Activated naive CD4-positive, alpha-beta T cell (primary cell): ENCODE measurements at regions not wholly inside any gene's neighbourhood (a gene's known extent, or its start where the extent isn't known, plus 50 kb on each side); places are given as distances from the start of the nearest gene placed in this dataset.

Experiments used
- DNase-seq, 4 experiments: peaks; one replicate each; lab custom pipeline; 2025; lab: John Stamatoyannopoulos, UW

DNA sequence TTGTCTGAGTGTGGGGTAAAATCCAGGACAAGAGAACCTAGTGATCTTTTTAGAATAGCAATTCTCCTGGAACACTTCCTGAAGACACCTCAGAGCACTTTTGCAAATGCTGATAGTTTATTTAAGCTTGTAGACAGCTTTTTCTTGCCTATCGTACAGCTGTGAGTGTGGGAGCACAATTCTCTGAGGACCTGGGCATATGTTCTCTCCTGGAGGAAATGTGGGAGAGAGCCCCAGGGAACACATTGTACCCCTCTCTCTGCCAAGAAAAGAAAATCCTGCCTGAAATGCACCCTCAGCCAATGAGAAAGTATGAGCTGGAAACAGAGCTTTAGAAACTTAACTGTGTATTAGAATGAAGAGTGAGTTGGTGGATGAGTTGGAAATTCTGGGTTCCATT lies 308.3 kb upstream of the SEMA6D start:
- no peak for DNase-seq

DNA sequence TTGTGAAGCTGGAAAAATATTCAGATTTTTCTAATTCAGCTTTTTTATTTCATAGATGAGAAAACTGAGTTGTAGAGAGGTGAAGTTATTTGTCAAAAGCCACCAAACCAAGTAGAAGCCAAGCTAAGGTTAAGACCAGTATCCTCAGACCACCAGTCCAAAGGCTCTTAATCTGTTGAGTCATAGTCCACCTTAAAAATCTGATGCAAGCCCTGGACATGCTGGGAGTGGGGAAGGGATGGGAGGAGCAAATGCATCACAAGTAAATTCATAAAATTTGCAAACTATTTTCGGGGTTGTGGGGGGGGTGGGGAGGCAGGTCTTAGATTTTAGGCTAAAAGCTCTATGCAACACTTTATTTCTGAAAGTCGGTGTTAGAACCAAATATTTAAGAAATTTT lies 307.7 kb upstream of the SEMA6D start:
- no peak for DNase-seq

DNA sequence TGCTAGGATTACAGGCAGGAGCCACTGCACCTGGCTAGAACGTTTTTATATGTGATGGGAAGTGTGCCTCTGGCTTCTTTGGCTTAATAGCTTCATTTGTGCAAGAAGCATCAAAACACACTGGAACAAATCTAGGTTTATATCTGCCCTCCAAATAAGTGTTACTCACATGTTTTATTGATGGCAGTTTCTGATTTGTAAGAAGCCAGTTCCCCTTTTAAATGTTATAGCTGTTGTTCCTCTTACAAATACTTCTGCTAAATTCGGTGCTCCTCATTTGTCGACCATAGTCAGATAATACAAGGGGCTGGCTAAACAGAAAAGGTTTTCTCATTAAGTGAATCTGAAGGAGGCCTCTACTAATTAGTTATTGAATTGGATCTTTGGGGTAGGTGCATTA lies 307.1 kb upstream of the SEMA6D start:
- DNase-seq: no peak

DNA sequence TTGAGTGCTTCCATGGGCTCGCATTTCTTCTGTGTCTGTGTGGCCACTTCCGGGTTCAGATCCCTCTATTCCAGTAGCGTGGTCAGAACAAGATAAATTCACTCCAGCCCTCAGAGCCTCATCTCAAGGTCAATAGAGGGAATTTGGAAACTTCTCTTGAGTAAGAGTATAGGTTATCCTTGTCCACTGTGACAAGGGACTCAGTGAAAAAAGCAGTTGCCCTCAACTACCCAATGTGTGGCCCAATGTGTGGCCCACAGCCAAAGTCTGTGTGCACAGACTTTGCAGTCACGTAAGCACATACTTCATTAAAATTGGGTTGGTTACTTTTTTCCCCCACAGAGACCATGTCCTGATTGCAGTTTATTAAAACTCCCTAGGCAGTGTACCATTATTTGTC lies 305.6 kb upstream of the SEMA6D start:
- no peak for DNase-seq

DNA sequence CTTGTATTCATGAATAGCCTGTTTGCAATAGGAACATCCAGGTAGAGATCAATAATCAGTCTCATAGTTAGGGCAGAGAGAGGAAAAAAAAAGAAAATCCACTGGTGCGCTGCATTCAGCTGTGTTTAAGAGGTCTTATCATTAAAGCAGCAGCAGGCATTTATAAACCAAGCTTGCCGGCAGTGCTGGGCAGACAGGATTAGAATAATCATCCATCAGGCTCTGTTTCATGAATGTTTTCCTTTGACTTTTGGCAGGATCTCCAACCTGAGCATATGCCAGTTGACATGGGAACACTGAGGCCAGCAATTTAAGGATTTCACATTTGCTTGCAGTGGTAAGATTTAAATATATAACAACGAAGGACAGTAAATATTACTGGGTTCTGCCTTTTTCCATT lies 305.2 kb upstream of the SEMA6D start:
- no peak for DNase-seq

DNA sequence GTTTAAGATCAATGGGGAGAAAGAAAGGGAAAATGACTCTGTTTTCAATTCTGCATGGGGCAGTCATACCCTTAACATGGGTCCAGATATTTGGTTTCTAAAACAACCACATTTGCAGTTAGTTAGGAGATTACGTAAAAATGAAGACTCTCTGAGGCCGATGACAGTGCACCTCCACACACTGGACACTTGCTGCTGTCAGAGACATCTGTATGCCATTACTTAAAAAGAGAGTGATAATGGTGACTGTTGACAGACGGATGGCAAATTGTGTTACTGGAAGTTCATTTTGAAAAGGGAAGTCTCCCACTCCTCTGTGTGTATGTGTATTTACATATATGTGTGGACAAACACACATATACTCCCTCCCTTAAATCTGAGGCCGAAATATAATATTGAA lies 304.5 kb upstream of the SEMA6D start:
- no peak for DNase-seq

DNA sequence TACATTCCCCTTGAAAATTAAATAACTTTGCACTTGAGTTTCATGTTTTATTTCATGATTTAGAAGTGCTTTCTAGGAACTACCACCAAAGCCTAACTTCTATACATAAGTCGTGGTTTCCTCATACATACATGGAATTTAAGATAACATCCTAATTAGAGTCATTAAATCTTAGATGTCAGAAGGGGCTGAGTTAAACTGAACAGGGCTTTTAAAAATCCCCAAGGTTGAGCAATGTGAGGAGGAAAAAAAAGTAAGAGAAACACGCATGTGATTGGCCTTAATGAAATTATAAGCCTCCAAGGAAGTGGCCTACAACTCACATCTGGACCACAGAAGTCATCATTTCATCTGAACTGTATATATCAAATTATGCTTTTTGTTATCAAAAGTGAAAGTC lies 303.1 kb upstream of the SEMA6D start:
- DNase-seq: no peak

DNA sequence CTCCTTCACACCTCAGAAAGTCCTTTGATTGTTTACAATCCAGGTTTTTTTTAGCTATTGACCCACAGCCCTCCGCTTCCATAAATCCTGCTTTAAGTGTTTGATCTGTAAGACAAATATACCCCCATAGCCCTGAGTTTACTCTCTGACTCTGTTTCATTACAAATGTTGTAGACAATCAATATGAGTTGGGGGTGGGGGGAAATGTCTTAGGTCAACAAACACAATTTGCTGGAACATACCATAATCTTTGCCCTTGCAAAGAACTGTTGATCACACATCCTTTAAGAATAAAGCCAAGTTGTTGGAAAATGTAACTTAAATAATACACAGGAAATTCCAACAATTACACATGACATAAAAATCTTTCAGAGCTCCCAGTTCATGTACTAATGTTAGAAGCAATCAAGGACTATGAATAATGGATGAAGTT lies 301.8 kb upstream of the SEMA6D start:
- DNase-seq: no peak

DNA sequence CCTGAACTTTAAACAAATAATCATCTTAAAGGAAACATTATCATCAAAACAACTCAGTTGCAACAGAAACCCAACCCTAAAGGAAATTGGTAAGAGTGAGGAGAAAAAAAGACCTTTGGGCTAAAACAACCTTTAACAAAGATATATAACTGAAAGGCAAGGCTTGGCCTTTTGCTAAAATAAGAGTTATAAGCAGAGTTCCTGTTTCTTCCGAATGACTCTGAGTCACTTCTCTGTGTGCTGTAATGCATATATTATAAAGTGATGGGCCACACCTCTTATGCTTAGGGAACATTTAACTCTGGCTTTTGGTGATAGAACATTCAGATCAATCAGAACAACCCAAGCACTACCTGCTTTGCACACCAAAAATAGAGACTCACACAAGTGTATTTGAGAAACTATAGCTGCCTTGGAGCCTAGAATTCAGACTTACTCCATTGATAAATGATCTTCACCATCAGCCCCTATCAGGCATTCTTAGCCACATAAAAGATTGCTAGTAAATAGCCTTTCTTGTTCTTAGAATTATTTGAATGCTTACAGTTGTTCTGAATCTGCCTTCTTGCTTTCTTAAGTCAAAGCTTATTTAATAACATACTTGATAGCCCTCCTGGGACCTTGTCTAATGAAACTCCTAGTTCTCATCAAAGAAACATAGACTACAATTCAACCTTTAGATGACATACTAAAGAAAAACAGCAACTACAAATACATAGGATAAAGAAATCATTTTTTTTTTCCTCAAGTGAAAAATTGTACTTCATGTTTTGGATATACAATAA lies 294.2 kb upstream of the SEMA6D start:
- DNase-seq: no peak

DNA sequence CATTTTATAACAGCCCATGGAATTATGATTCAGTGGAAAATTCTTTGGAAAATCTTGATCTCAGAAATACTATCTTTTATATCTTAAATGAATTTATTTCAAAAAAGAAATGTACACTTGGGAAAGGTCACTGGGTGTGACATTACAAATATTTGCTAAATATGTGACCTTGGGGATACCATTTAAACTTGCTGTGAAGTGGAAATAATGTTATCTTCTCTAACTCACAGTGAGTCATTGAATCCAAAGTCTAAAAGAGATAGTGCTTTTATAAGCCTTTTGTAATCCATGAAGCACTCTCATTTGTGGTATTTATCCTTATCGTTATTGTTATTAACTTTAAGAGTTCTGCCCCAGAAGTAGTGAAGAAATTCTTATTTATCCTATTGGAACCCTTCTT lies 289.8 kb upstream of the SEMA6D start:
- no peak for DNase-seq

DNA sequence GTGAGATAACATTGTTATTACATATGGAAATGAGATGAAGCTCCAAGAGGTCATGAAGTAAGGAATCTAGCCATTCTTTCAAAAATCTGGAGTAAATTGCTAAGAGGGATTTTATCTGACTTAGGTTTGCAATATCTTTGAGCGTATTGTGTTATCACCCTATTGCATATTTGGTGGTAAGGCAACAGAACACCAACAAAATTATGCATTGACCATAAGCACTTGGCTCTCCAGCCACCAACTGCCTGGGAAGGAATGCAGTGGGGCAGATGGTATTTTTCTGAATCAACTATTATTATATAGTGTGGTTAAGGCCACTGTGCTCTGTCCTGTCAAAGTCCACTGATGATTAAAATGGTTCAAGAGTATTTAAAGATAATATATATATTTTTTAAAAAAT lies 287.9 kb upstream of the SEMA6D start:
- no peak for DNase-seq

DNA sequence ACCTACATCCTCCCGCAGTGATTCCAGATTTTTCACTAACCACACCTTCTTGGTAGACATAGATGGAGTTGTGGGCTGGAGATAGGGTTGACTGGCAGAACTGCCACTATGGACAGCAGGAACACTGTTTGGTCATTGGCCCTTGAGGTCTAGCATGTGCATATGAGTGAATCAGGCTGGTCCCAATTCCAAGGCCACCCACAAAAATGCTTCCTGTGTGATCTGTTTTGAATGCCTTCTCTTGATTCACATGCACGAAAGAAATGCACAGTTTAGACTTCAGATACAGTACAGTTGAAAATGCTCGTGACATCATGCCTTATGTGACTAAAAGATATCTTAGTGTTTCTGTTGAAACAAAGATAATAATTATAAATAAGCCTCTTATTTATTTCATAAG lies 285.8 kb upstream of the SEMA6D start:
- DNase-seq: no peak

DNA sequence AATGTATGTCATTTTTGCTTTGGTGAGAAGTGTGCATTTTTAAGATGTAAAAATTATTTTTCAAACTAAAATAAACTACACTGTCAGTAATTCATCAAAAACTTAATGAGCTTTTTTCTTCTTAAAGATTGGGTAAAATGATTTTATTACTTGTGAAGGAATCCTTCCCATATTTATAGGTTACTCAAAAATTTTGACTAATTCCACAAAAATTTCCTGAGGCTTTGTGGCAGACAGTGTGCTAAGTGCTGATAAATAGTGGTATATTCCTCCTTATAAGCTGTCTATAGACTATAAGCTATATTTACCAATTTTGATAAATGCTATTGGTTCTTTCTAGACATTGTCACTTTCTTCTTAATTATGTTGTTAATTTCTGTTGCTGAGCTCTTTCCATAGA lies 284.5 kb upstream of the SEMA6D start:
- no peak for DNase-seq

DNA sequence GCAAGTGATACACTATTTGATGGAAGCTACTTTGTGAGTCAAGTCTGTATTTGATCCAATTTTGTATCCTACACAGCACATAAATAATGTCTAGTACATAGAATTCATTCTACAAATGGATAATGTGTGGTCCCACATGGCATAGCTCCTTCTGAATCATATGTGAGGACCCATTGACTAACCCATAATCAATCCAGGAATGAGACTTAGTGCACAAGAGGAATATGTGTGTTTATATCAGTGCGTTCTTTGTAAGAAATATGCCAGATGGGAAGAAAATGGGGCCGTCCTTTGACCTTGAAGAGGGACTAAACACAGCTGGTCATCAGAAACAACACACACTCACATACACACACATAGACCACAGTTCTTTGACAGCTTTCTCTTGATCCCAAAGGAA lies 282.7 kb upstream of the SEMA6D start:
- no peak for DNase-seq

DNA sequence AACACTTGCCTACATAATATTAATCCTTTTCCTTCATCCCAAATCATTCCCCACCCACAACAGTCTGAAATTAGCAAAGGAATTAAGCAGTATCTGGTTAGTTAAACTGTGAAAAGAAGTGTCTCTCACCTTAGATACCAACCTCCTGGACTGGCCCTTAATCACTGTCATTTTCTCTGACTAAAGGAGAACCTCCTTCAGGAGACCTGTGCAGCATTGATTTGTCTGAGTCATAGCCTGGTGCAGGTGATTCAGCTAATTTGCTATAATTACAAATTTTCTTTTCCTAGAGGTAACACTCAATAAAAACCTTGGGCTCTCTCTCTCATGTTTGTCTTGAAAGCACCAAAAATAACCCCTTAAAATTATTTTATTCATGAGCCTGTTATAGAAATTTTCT lies 279.8 kb upstream of the SEMA6D start:
- DNase-seq: no peak

DNA sequence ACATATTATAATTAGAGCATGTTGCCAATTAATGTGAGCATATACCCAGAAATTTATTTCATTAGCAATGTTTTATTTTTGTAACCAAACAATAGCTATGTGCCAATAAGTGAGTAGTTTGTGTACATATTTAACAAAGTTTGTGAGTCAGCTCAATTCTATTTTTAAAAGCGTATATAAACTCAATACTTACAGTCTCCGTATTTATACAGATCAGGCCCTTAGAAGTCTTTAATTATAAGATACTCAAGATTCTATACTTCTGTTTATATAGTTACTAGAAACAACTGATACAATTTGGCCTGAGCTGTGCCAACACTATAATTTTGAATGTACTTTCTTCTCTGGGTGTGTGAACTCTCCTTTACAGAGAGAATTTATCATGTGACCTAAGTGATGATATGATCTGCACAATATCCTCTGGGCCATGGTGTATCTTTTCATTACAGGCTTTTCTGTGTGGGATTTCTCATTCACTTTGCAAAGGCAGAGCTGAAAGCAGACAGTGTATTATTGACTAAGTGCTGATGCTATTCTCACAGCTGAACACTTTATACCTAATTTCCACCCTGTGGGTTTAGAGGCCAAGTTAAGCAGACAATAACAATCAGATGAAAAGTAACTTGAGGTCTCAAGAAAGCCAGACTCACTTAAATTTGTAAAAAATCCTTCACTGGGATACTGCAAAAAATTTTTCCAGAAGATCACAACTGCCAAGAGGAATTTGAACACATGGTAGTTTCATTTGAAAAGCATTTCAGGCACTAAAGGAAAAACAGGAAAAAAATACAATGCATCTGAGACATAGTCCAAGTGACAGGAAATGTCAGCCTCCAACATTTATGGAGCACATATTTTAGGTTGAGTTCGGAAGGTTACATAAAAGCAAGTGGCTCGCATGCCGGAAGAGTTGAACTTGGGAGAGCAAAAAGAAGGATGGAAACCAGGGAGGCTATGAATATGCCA lies 277.9 kb upstream of the SEMA6D start:
- DNase-seq: no peak

DNA sequence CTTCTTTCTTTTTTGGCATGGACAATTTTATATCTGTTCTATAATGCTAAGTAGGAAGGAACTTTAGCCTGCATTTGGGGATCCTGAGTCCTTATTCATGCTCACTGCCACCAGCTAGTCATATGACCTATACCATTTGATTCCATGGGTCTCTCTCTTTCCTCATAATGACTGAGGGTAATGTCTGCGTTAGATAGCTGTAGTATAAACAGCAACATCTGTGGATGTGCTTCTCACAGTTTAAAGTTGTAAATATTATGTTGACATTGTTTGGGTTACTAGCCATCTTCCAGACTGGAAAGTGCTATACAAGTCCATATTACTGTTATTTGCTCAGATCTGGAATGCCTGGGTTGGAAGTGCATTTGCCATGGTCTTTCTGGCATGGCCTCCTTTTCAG lies 274.9 kb upstream of the SEMA6D start:
- DNase-seq: no peak

DNA sequence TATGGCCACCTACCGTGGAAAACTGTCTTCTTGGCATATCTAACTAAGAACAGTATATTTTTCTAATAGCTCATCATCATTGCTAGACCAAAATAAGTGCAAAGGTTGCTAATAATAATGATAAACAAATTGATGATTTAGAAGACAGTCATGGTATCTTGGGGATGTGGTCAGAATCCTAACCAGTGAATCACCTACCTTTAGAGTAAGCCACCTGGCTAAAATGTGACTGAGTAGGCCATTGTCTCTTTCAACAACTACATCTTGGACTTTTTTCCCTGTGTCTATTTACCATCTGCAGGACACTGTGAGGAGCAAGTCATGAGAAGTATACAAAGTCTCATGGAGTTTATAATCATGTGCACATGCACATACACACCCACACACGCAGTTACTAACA lies 273.5 kb upstream of the SEMA6D start:
- no peak for DNase-seq

DNA sequence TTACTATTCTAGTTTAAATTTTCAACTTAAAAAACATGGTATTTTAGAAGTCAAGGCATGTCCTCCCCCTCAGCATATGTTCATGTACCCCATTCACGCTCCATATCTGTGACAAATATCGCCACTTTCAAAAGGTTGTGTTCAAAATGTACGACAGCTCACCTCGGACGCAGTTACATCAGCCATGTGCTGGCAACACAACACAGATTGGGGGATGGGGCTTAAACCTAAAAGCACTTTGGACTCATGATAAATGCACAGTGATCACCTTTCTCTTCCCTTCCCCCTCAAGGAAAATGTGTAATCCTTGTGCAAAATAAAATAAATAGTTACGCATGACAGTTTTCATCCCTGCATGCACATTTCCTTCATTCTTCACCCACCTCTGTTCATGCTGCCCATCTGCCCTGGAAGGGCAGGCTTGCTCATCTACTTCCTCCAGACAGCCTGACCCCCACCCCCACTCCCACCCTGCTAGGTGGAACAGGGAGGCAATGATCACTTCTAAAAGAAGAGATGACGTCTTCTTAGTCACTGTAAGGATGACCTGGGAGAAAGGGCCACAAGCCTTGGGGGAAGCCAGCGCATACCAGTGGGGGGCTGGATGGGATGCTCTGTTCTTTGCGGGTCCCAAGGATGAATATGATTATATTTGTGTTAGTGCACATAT lies 271.4 kb upstream of the SEMA6D start:
- DNase-seq: no peak

DNA sequence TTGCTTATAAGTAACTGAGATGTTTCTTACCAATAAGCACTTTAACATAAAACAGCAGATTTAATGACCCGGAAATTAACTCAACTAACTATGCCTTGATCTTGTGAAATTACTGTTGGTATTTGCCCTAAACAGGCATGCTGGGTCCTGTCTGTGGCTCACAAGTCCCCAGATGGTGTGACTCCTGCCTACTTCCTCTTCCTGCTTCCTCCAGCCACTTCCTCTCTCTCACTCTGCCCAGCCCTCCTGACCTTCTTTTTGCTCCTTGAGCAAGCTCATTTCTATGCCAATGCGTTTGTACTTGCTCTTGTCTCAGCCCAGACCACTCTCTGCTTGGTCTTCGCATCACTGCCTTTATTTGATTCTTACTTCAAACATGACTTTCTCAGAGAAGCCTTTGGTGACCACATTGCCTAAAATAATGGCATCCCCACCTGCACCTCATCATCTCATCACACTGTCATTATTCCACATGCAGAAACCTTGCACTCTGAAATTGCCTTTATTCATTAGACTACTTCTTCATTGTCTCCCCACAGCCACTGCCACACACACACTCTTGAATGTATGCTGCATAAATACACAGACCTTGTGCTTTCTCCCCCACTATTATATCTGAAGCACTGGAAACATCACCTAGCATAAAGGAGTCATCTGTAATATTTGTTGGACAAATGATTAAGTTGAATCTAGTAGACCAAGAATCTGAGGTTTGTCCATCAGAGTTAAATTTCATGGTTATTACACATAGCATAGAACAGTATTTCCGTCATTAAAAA lies 256.3 kb upstream of the SEMA6D start:
- no peak for DNase-seq

DNA sequence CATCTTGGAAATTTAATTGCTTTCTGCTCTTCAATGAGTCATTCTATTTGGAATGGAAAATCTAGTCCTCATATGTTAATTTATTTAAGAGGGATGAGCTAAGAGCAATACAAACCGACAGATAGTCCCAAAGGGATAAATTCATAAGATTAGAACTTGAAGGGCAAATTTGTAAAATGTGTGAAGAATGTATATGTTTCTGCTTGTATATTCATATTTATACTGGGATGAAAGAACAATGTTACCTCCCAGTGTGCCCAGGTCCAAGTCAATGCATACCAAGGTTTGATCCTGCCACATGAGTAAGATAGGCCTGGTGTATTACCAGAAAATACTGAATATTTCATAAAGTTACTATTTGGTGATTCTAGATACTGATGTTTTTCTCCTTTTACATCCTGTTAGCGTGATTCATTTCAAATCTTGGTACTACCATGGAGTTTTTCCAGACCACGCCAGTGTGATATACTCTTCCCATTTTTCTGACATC lies 255.6 kb upstream of the SEMA6D start:
- DNase-seq: no peak

DNA sequence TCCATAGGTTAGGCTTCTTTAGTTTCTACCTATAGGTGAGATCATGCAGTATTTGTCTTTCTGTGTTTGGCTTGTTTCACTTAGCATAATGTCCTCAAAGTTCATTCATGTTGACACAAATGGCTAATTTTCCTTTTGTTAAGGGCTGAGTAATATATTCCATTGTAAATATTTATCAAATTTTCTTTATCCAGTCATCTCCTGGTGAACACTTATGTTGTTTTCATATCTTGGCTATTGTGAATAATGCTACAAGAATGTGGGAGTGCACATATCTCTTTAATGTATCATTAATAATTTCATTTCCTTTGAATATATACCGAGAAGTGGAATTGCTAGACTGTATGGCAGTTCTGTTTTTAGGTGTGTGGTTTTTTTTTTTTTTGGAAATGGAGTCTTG lies 250.9 kb upstream of the SEMA6D start:
- no peak for DNase-seq
